ENCODE measurements at regions not wholly inside any gene's neighbourhood (a gene's known extent, or its start where the extent isn't known, plus 50 kb on each side); places are given as distances from the start of the nearest gene placed in this dataset.

DNA sequence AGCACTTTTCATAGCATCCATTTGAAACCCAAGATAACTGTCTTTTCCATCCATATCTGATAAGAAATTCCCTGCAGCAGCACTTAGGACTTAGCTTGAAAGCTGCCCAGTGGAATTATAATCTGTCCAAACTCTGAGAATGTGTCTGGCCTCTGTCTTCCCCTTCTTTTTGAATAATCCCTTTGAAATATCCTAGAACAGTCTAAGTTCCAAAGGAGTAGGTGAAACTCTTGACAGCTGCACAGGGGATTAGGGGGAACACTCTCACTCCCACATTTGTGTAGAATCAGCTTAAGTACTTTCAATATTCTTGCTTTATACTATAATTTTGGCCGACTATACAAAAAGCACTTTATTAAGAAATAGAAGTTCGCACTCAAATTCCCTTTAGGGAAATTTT lies 157.7 kb downstream of the PAPSS1 start:
- Histone ChIP-seq H3K36me3 (ENCODE audit: control insufficient read depth, insufficient read depth, low read length) (no peaks in the 10 kb centered on the region), H3K4me3 (ENCODE audit: extremely low read depth, insufficient read depth, low read length, poor library complexity, severe bottlenecking) (no peak overlapping the region), H3K9me3 (ENCODE audit: control insufficient read depth, low read length) (no peaks in the 10 kb centered on the region), H3K27ac (ENCODE audit: low read depth, low read length, severe bottlenecking) (no peak overlapping the region), H3K4me1 (ENCODE audit: control insufficient read depth, insufficient read depth, low read length, poor library complexity, severe bottlenecking) (peaks cover 12% of the 10 kb centered on the region)
- no CpG with 5 or more reads among the region's 2 CpGs for WGBS, 2 experiments (ENCODE audit: insufficient coverage in 2 of 2)

GRCh38 chr4:107561481-107561880 lies 158.6 kb downstream of the PAPSS1 start:
- Histone ChIP-seq H3K36me3 (ENCODE audit: control insufficient read depth, insufficient read depth, low read length) (no peaks in the 10 kb centered on the region), H3K4me3 (ENCODE audit: extremely low read depth, insufficient read depth, low read length, poor library complexity, severe bottlenecking) (no peak overlapping the region), H3K4me1 (ENCODE audit: control insufficient read depth, insufficient read depth, low read length, poor library complexity, severe bottlenecking) (peaks cover 12% of the 10 kb centered on the region), H3K9me3 (ENCODE audit: control insufficient read depth, low read length) (no peaks in the 10 kb centered on the region), H3K27ac (ENCODE audit: low read depth, low read length, severe bottlenecking) (no peak overlapping the region)
- no CpG with 5 or more reads among the region's 4 CpGs for WGBS, 2 experiments (ENCODE audit: insufficient coverage in 2 of 2)

DNA sequence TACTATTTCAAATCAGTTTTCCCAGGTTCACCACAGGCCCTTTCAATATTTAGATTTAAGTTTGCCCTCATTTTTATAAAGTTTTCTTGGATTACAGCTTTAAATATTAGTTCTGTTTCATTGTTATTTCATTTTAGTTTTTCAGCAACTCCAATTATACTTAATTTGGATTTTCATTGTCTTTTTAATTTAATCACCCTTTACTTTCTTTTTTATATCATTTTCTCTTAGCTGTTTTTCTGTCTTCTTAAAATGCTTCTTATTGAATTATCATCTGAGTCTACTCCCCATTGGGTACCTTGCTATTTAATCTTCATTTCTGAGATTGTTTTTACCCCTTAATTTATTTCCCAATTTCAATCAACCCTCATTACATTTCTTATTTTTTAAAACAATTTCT lies 160.4 kb downstream of the PAPSS1 start:
- no peak overlapping the region for H3K4me3 ChIP-seq (ENCODE audit: extremely low read depth, insufficient read depth, low read length, poor library complexity, severe bottlenecking)
- H3K36me3 ChIP-seq (ENCODE audit: control insufficient read depth, insufficient read depth, low read length) = no peaks in the 10 kb centered on the region
- H3K9me3 ChIP-seq (ENCODE audit: control insufficient read depth, low read length) = no peaks in the 10 kb centered on the region
- H3K4me1 ChIP-seq (ENCODE audit: control insufficient read depth, insufficient read depth, low read length, poor library complexity, severe bottlenecking) = peaks cover 12% of the 10 kb centered on the region
- H3K27ac ChIP-seq (ENCODE audit: low read depth, low read length, severe bottlenecking) = no peak overlapping the region

GRCh38 chr4:107552306-107552705 lies 167.7 kb downstream of the PAPSS1 start:
- H3K36me3 ChIP-seq (ENCODE audit: control insufficient read depth, insufficient read depth, low read length) = no peaks in the 10 kb centered on the region
- WGBS, 2 experiments (ENCODE audit: insufficient coverage in 2 of 2) = no CpG with 5 or more reads among the region's 3 CpGs
- H3K4me3 ChIP-seq (ENCODE audit: extremely low read depth, insufficient read depth, low read length, poor library complexity, severe bottlenecking) = no peak overlapping the region
- no peaks in the 10 kb centered on the region for H3K4me1 ChIP-seq (ENCODE audit: control insufficient read depth, insufficient read depth, low read length, poor library complexity, severe bottlenecking)
- no peaks in the 10 kb centered on the region for H3K9me3 ChIP-seq (ENCODE audit: control insufficient read depth, low read length)
- no peak overlapping the region for H3K27ac ChIP-seq (ENCODE audit: low read depth, low read length, severe bottlenecking)

DNA sequence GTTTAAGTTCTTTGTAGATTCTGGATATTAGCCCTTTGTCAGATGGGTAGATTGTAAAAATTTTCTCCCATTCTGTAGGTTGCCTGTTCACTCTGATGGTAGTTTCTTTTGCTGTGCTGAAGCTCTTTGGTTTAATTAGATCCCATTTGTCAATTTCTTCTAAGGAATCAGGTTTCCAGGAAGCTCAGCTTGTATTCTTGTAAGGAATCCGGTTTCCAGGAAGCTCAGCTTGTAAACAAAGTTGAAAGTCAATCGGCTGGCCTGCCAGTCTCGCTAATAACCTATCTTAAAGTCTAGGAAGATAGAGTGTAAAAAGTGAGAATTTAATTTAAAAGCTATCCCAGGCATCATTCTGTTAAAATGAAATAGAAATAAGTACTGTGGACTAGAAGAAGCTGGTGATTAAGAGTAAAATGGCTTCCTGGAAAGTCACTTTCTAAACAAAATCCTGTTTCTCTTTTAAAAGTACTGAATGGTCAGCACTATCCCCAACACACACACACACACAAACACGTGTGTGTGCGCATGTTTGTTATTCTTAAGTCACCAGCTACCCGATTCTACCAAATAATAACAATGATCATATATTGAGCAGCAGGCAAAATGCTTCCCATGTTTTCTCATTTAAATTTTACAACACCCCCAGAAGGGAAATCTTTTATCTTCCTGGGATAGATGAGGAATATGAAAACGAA lies 171.7 kb downstream of the PAPSS1 start:
- H3K4me1 ChIP-seq (ENCODE audit: control insufficient read depth, insufficient read depth, low read length, poor library complexity, severe bottlenecking) = no peaks in the 10 kb centered on the region
- H3K36me3 ChIP-seq (ENCODE audit: control insufficient read depth, insufficient read depth, low read length) = no peaks in the 10 kb centered on the region
- no peaks in the 10 kb centered on the region for H3K9me3 ChIP-seq (ENCODE audit: control insufficient read depth, low read length)
- no peak overlapping the region for H3K4me3 ChIP-seq (ENCODE audit: extremely low read depth, insufficient read depth, low read length, poor library complexity, severe bottlenecking)
- 42 to 78% methylated on average over 2 to 3 of the region's 7 CpGs for WGBS, 2 experiments (ENCODE audit: insufficient coverage in 2 of 2)
- peak overlapping the region; percentile 80 for H3K27ac ChIP-seq (ENCODE audit: low read depth, low read length, severe bottlenecking)

DNA sequence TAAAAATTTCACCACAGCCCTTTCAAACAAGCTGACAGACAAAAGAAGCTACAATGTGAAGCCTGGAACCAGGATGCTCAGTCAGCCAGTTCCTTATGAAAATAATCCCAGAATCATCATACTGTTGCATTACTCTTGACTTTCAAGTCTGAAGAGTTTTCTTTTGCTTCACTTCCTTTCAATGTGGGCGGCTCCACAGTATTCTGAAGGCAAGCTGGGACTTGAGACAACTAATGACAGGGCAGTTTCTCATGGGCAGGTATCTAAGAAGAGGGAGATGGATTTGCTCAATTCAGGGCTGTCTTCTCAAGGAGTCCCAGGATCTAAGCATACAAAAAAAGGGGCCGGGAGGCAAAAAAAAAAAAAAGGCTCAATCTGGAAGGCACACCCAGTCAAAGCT lies 173.4 kb downstream of the PAPSS1 start:
- Histone ChIP-seq H3K36me3 (ENCODE audit: control insufficient read depth, insufficient read depth, low read length) (no peaks in the 10 kb centered on the region), H3K4me3 (ENCODE audit: extremely low read depth, insufficient read depth, low read length, poor library complexity, severe bottlenecking) (no peak overlapping the region), H3K27ac (ENCODE audit: low read depth, low read length, severe bottlenecking) (no peak overlapping the region), H3K9me3 (ENCODE audit: control insufficient read depth, low read length) (no peaks in the 10 kb centered on the region), H3K4me1 (ENCODE audit: control insufficient read depth, insufficient read depth, low read length, poor library complexity, severe bottlenecking) (no peaks in the 10 kb centered on the region)
- 80 to 82% methylated on average over 1 of the region's 2 CpGs for WGBS, 2 experiments (ENCODE audit: insufficient coverage in 2 of 2)

DNA sequence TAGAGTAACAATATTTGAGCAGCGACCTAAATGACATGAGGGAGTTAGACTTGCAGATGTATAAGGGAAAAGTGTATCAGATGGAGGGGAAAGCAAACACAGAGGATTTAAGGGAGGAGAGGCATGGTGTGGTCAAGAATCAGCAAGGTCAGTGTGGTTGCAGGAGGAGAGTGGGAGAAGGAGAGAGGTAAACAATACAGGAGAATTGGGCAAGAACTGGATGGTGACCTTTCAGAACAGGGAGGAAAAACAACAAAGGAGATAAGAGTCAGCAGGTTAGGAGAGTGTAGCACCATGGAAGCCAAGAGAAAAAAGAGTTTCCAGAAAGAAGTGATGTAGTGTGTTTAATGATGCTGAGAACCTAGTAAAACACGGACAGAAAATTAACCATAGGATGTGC lies 178.5 kb downstream of the PAPSS1 start:
- 89 to 95% methylated on average over 2 of the region's 2 CpGs for WGBS, 2 experiments (ENCODE audit: insufficient coverage in 2 of 2)
- Histone ChIP-seq H3K27ac (ENCODE audit: low read depth, low read length, severe bottlenecking) (no peak overlapping the region), H3K9me3 (ENCODE audit: control insufficient read depth, low read length) (no peaks in the 10 kb centered on the region), H3K4me1 (ENCODE audit: control insufficient read depth, insufficient read depth, low read length, poor library complexity, severe bottlenecking) (no peaks in the 10 kb centered on the region), H3K36me3 (ENCODE audit: control insufficient read depth, insufficient read depth, low read length) (no peaks in the 10 kb centered on the region), H3K4me3 (ENCODE audit: extremely low read depth, insufficient read depth, low read length, poor library complexity, severe bottlenecking) (no peak overlapping the region)

- WGBS, 2 experiments (ENCODE audit: insufficient coverage in 2 of 2) = 69 to 77% methylated on average over 1 of the region's 1 CpG
These were observed 188.1 kb downstream of the PAPSS1 start for GRCh38 chr4:107531927-107532326.

GRCh38 chr4:107520368-107520767 lies 199.7 kb downstream of the PAPSS1 start:
- no peaks in the 10 kb centered on the region for H3K9me3 ChIP-seq (ENCODE audit: control insufficient read depth, low read length)
- H3K4me1 ChIP-seq (ENCODE audit: control insufficient read depth, insufficient read depth, low read length, poor library complexity, severe bottlenecking) = no peaks in the 10 kb centered on the region
- no peak overlapping the region for H3K4me3 ChIP-seq (ENCODE audit: extremely low read depth, insufficient read depth, low read length, poor library complexity, severe bottlenecking)
- 96 to 97% methylated on average over 4 to 5 of the region's 7 CpGs for WGBS, 2 experiments (ENCODE audit: insufficient coverage in 2 of 2)
- no peak overlapping the region for H3K27ac ChIP-seq (ENCODE audit: low read depth, low read length, severe bottlenecking)
- no peaks in the 10 kb centered on the region for H3K36me3 ChIP-seq (ENCODE audit: control insufficient read depth, insufficient read depth, low read length)

More at GRCh38 chr4:107531927-107532326, 188.1 kb downstream of the PAPSS1 start:
- no peak overlapping the region for H3K27ac ChIP-seq (ENCODE audit: low read depth, low read length, severe bottlenecking)
- no peaks in the 10 kb centered on the region for H3K4me1 ChIP-seq (ENCODE audit: control insufficient read depth, insufficient read depth, low read length, poor library complexity, severe bottlenecking)
- no peaks in the 10 kb centered on the region for H3K9me3 ChIP-seq (ENCODE audit: control insufficient read depth, low read length)
- H3K4me3 ChIP-seq (ENCODE audit: extremely low read depth, insufficient read depth, low read length, poor library complexity, severe bottlenecking) = no peak overlapping the region
- no peaks in the 10 kb centered on the region for H3K36me3 ChIP-seq (ENCODE audit: control insufficient read depth, insufficient read depth, low read length)

- Histone ChIP-seq H3K9me3 (ENCODE audit: control insufficient read depth, low read length) (no peaks in the 10 kb centered on the region), H3K4me1 (ENCODE audit: control insufficient read depth, insufficient read depth, low read length, poor library complexity, severe bottlenecking) (no peaks in the 10 kb centered on the region), H3K36me3 (ENCODE audit: control insufficient read depth, insufficient read depth, low read length) (no peaks in the 10 kb centered on the region), H3K27ac (ENCODE audit: low read depth, low read length, severe bottlenecking) (no peak overlapping the region), H3K4me3 (ENCODE audit: extremely low read depth, insufficient read depth, low read length, poor library complexity, severe bottlenecking) (no peak overlapping the region)
- WGBS, 2 experiments (ENCODE audit: insufficient coverage in 2 of 2) = no CpG with 5 or more reads among the region's 1 CpG
These were observed 201.0 kb downstream of the PAPSS1 start for GRCh38 chr4:107519053-107519452.

DNA sequence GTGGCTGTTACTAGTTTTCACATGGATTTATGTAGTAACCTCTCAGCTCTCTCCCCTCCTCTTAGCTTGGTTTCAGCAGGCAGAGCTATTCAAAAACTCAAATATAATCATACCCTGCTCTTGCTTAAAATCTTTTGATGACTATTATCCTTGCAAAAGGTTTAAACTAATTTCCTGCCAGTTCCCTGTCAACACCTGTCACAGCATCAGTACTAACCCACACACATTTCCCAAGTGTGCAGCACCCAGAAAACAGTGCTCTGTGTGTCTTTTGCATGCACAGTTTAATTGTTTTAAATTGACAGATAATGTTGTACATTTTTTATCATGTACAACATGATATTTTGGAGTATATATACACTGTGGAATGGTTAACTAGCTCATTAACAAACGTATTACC lies 202.0 kb downstream of the PAPSS1 start:
- Histone ChIP-seq H3K4me3 (ENCODE audit: extremely low read depth, insufficient read depth, low read length, poor library complexity, severe bottlenecking) (no peak overlapping the region), H3K27ac (ENCODE audit: low read depth, low read length, severe bottlenecking) (no peak overlapping the region), H3K9me3 (ENCODE audit: control insufficient read depth, low read length) (no peaks in the 10 kb centered on the region), H3K4me1 (ENCODE audit: control insufficient read depth, insufficient read depth, low read length, poor library complexity, severe bottlenecking) (no peaks in the 10 kb centered on the region), H3K36me3 (ENCODE audit: control insufficient read depth, insufficient read depth, low read length) (no peaks in the 10 kb centered on the region)
- WGBS, 2 experiments (ENCODE audit: insufficient coverage in 2 of 2) = no CpG with 5 or more reads among the region's 1 CpG
